ENCODE measurements at regions not wholly inside any gene's neighbourhood (a gene's known extent, or its start where the extent isn't known, plus 50 kb on each side); places are given as distances from the start of the nearest gene placed in this dataset.

GRCh38 chr10:36677431-36677768 lies 448.0 kb upstream of the ANKRD30A start:
- no peaks in the 10 kb centered on the region for H3F3A ChIP-seq (ENCODE audit: low read depth)
- H3K36me3 ChIP-seq (ENCODE audit: insufficient read depth, low read length), result no peaks in the 10 kb centered on the region
- H3K4me3 ChIP-seq (ENCODE audit: low read length, poor library complexity, severe bottlenecking), result no peak overlapping the region
- no peaks in the 10 kb centered on the region for H3K9me3 ChIP-seq (ENCODE audit: insufficient read depth, low read depth, low read length)
- H3K27me3 ChIP-seq (ENCODE audit: insufficient read depth, low read length, poor library complexity, severe bottlenecking), result no peaks in the 10 kb centered on the region
- H3K4me2 ChIP-seq (ENCODE audit: low read depth, low read length, poor library complexity, severe bottlenecking), result no peak overlapping the region
- H3K9me2 ChIP-seq (replicated peaks; ENCODE audit: low read depth, low read length), result no peaks in the 10 kb centered on the region
- H3K9ac ChIP-seq (ENCODE audit: low read depth, low read length, poor library complexity, severe bottlenecking), result no peak overlapping the region
- H3K4me1 ChIP-seq (ENCODE audit: insufficient read depth, low read length, poor library complexity, severe bottlenecking), result no peaks in the 10 kb centered on the region
- TF ChIP-seq CTCF (conservative IDR thresholded peaks at IDR 0.05; ENCODE audit: low read length), result no peak
- no peak for TF ChIP-seq EZH2phosphoT487 (IDR thresholded peaks at IDR 0.05; ENCODE audit: borderline replicate concordance)
- H2AFZ ChIP-seq (ENCODE audit: low read length), result no peak overlapping the region
- H4K20me1 ChIP-seq (ENCODE audit: insufficient read depth, low read length, poor library complexity, severe bottlenecking), result no peaks in the 10 kb centered on the region
- no peaks in the 10 kb centered on the region for H3K79me2 ChIP-seq (ENCODE audit: insufficient read depth, low read length)

GRCh38 chr10:36676756-36677430 lies 448.5 kb upstream of the ANKRD30A start:
- Histone ChIP-seq H3F3A (ENCODE audit: low read depth) (no peaks in the 10 kb centered on the region), H3K36me3 (ENCODE audit: insufficient read depth, low read length) (no peaks in the 10 kb centered on the region), H3K27me3 (ENCODE audit: insufficient read depth, low read length, poor library complexity, severe bottlenecking) (no peaks in the 10 kb centered on the region), H3K4me1 (ENCODE audit: insufficient read depth, low read length, poor library complexity, severe bottlenecking) (no peaks in the 10 kb centered on the region), H2AFZ (ENCODE audit: low read length) (no peak overlapping the region), H4K20me1 (ENCODE audit: insufficient read depth, low read length, poor library complexity, severe bottlenecking) (no peaks in the 10 kb centered on the region), H3K79me2 (ENCODE audit: insufficient read depth, low read length) (no peaks in the 10 kb centered on the region), H3K9me3 (ENCODE audit: insufficient read depth, low read depth, low read length) (no peaks in the 10 kb centered on the region), H3K9ac (ENCODE audit: low read depth, low read length, poor library complexity, severe bottlenecking) (no peak overlapping the region), H3K4me2 (ENCODE audit: low read depth, low read length, poor library complexity, severe bottlenecking) (no peak overlapping the region), H3K9me2 (replicated peaks; ENCODE audit: low read depth, low read length) (no peaks in the 10 kb centered on the region), H3K4me3 (ENCODE audit: low read length, poor library complexity, severe bottlenecking) (no peak overlapping the region)
- no peak for TF ChIP-seq EZH2phosphoT487 (IDR thresholded peaks at IDR 0.05; ENCODE audit: borderline replicate concordance)
- TF ChIP-seq CTCF (conservative IDR thresholded peaks at IDR 0.05; ENCODE audit: low read length), result no peak

- H3K4me3 ChIP-seq (ENCODE audit: low read length, poor library complexity, severe bottlenecking), result no peak overlapping the region
- no peak for TF ChIP-seq EZH2phosphoT487 (IDR thresholded peaks at IDR 0.05; ENCODE audit: borderline replicate concordance)
- TF ChIP-seq CTCF (conservative IDR thresholded peaks at IDR 0.05; ENCODE audit: low read length), result no peak
- H3K9me2 ChIP-seq (replicated peaks; ENCODE audit: low read depth, low read length), result no peaks in the 10 kb centered on the region
- no peaks in the 10 kb centered on the region for H3K9me3 ChIP-seq (ENCODE audit: insufficient read depth, low read depth, low read length)
- no peaks in the 10 kb centered on the region for H4K20me1 ChIP-seq (ENCODE audit: insufficient read depth, low read length, poor library complexity, severe bottlenecking)
- no peak overlapping the region for H3K4me2 ChIP-seq (ENCODE audit: low read depth, low read length, poor library complexity, severe bottlenecking)
- no peaks in the 10 kb centered on the region for H3F3A ChIP-seq (ENCODE audit: low read depth)
- no peaks in the 10 kb centered on the region for H3K27me3 ChIP-seq (ENCODE audit: insufficient read depth, low read length, poor library complexity, severe bottlenecking)
- H2AFZ ChIP-seq (ENCODE audit: low read length), result no peak overlapping the region
- no peaks in the 10 kb centered on the region for H3K79me2 ChIP-seq (ENCODE audit: insufficient read depth, low read length)
- H3K9ac ChIP-seq (ENCODE audit: low read depth, low read length, poor library complexity, severe bottlenecking), result no peak overlapping the region
- H3K4me1 ChIP-seq (ENCODE audit: insufficient read depth, low read length, poor library complexity, severe bottlenecking), result no peaks in the 10 kb centered on the region
- no peaks in the 10 kb centered on the region for H3K36me3 ChIP-seq (ENCODE audit: insufficient read depth, low read length)
These were observed 449.1 kb upstream of the ANKRD30A start for GRCh38 chr10:36676321-36676720.

Data from Loucy (cell line).